Stimulated activated CD4-positive, alpha-beta T cell treated with anti-CD3 and anti-CD28 coated beads, TNF-alpha, amount 100 ng/mL, for 1 hour (primary cell): ENCODE measurements at regions not wholly inside any gene's neighbourhood (a gene's known extent, or its start where the extent isn't known, plus 50 kb on each side); places are given as distances from the start of the nearest gene placed in this dataset.

Experiments
- DNase-seq, 3 donors: peaks; one replicate each; pipeline ENCODE4 v3.0.0-alpha.2; 2020; ENCODE audit warnings: low read depth in 3 of 3, low spot score in 1 of 3

DNA sequence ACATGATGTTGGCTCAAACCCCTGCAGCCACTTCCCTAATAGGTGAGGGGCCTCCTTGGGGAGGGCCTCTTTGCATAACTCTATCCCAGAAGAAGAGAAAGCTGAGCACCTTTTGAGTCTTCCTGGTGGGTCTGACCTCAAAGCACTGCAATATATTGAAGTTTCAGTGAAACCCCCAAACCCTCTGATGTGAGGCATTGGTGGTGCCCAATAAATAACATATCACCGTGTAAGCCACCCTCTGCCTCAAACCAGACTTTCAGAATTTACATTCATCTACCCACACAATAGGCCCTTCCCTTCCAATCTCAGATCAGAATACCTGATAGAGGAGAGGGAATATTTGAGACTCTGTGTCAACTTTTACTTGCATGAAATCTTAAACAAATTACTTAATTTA, 142.8 kb upstream of the STK17B start:
- DNase-seq = no peak

- DNase-seq = no peak
These were observed 143.4 kb upstream of the STK17B start for GRCh38 chr2:196314780-196315179.

DNA sequence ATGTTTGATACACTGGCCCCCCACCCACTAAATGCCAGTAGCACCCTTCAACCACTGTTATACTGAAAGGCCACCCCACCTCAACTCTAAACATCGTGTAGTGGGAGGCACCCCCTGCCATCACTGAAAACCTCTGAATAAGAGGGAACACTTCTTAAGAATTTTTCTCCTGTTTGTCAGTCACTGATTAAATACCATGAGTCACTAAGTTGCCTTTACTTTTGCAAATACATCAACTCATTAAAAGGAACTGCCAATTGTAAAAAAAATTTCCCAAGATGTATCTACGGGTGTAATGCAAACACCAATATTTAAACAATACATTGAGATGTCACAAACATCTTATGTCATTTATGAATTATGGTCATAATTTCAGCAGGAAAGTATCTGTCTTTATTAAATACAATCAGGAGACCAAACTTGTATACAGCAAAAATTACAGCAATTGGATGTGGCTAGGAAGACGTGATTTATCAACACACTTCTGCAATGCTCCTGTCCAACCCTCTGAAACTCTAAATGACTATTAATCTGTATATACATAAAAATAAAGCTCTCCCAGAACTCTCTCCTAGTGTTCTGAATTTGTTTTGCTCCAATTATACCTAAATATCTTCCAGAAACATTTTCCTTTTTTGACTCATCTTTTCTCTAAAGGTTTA, 144.1 kb upstream of the STK17B start:
- no peak for DNase-seq

GRCh38 chr2:196316050-196316430, 144.7 kb upstream of the STK17B start:
- no peak for DNase-seq

DNA sequence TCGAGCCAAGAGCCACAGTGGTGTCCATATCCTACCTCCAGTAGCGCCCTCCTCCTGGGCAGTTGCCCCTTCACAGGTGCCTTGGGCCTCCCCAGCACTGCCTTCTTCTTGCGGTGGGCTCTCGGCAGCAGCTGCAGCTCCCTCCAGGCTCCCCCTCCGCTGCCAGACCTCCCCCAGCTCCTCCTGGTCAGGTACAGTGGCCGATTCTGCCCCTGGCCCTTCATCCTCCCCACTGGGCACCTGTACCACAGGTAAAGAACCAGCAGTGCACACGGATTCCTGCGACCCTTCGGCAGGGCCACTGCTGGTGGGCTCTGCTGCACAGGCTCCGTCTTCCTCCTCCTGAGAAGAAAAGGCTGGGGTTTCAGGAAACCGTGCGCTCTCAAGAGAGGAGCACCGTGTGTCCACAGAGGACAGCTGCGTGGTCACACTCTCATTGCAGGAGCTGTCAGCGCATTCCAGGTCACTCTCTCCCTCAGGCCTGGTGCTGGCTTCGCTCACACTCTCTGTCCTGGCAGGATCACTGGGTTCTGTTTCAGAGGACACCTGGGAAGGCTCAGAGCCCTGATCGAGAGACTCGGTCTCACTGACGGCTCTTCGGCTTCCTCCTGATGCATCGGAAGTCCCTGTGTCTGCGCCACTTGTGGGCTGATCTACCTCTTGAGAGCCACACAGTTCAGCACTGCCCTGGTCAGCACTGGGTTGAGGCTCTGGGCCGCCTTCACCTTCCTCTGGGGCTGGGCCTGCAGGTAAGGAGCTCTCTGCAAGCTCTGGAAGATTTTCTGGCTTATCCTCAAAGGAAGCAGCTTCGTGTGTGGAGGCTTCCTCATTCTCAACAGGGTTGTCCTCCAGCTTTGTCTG, 147.4 kb upstream of the STK17B start:
- DNase-seq = no peak

- DNase-seq = no peak
These were observed 151.8 kb upstream of the STK17B start for GRCh38 chr2:196322973-196323810.

DNA sequence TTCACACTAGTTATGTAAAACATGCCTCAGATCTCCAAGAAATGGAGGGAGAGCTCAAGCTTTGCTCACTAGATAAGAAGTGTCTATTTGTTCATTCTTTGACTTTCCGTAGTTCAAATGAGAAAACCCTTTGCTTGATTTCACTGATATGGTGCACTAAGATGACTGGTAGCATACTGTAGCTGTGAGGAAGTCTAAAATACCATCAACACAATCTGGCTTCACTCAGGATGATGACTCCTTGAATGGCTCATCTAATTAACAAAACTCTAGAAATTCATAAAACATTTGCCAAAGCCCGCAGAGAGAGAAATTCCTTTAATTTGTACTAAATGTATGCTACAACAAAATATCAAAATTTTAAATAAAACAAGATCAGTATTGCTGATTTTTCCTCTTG, 152.8 kb upstream of the STK17B start:
- no peak for DNase-seq

- no peak for DNase-seq
These were observed 156.8 kb upstream of the STK17B start for GRCh38 chr2:196328088-196328680.

DNA sequence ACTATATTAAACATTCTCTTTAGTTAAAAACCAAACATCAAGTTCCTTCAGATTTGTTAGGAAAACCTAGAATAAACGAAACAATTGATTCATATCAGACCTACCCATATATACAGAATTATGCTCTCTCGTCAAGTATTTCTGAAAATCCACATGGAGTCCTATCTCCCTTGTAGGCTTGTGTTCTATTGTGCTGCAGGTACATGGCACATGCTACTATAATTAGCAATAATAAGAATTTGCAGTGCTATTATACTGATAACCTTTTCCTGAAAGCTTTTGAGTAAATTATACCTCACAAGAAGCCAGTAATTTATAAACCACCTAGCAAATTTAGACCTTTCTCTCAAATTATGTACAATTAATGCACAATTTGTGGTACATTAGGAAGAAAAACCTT, 158.6 kb upstream of the STK17B start:
- DNase-seq = no peak

DNA sequence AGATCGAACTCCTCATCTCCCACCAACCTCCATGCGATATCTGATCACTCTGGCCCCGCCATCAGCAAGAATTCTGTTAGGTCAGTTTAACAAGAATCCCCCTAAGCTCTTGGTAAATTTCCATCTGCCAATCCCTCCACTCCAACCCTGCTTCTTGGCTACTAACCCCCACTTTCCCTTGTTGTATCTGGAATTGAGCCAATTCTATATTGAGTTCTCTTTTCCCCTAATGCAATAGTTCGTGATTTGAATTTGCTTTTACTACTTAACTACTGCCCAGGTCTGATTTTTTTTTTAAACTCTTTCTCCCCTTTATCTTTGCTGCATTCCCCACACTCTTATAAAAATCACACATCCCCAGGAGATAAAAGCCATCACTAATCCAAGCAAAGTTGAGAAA, 159.3 kb upstream of the STK17B start:
- no peak for DNase-seq

DNA sequence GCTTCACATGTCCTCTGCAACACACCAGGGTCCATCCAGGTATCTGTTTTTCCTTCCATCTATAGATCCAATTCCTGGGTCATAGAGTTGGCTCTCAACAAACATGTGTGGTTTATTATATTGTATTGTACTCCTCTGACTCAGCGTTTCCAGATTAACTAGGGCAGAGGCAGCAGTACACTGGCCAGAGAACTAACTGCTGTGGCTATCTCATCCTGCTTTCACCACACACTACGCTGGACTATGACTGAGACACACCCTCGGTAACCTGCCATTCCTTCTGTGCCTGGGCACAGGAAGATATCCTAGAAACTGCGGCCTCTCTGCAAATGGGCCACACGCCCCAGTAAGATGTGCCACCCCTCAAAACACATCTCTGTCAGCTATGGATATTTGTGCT, 159.8 kb upstream of the STK17B start:
- DNase-seq = no peak

- no peak for DNase-seq
These were observed 160.5 kb upstream of the STK17B start for GRCh38 chr2:196331851-196332250.

- DNase-seq = no peak
These were observed 162.0 kb upstream of the STK17B start for GRCh38 chr2:196333397-196333796.

GRCh38 chr2:196334710-196335109, 163.3 kb upstream of the STK17B start:
- no peak for DNase-seq

DNA sequence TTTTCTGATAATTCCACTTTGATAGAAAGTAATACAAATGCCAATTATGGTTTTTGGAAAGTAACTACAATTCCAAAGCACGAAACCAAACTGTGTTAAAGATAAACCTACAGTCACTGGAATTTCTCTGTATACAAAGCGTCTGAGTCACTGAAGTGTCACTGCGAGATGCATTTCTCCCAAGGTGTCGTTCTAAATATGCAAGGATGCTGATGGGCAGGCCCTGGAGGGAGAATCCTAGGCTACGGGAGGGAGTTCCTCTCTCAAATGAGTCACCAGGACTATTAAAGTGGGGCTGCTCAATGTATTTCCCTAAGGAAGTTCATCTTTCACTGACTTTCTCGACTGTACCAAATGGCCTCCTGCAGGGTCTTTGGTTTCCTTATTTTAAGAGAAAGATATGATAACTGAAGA, 163.8 kb upstream of the STK17B start:
- DNase-seq = no peak

- no peak for DNase-seq
These were observed 164.8 kb upstream of the STK17B start for GRCh38 chr2:196336207-196336606.

- no peak for DNase-seq
These were observed 165.3 kb upstream of the STK17B start for GRCh38 chr2:196336715-196337114.

DNA sequence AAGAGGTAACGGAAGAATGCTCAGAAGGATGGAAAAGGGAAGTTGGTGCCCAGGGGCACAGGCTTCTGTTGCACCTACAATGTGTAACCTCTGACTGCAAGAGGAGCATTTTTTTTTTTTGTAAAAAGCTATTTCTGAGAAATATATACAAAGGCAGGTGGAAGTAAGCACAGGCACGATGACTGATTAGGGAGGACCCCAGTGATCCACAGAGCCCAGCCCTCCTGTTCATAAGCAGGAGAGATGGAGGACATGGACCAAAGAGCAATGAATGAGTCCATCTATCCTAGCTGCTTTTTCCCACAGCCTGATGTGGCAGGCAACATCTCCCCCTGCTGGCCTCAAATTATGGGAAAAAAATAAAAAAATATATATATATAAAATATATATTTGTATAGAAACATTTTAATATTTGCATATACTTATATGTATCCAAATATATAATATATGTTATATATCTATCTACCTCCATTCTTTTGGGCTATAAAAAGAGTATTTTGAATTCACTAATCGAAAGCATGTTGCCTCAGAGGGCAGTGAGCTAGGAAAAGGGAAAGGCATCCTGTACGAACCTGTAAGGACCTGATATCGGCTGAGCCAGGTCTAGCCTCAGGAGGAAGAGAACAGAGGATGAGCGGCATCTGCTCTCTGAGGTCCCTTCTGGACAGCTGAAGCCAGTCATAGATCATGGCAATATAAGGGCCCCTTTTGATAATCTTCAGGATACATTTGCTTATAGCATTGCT, 166.0 kb upstream of the STK17B start:
- DNase-seq = no peak

DNA sequence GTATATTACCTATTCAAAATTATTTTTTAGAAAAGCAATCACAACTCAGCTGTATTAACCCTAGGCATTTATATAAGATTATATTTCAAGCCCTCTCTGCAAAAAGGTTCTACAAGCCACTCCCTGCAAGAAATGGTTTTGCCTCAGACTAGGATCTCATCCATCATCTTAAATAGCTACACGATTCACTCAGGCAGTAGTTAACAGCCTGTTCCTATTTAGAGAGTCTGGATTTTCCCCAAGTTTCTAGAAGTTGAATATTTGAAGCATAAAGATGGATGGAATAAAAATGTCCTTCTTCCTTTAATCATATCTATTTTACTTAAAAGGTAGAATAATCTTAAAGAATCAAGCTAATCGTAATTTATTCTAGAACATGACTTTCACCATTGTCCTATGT, 167.1 kb upstream of the STK17B start:
- no peak for DNase-seq

GRCh38 chr2:196341277-196341841, 170.0 kb upstream of the STK17B start:
- no peak for DNase-seq
